ENCODE measurements at regions not wholly inside any gene's neighbourhood (a gene's known extent, or its start where the extent isn't known, plus 50 kb on each side); places are given as distances from the start of the nearest gene placed in this dataset.

DNA sequence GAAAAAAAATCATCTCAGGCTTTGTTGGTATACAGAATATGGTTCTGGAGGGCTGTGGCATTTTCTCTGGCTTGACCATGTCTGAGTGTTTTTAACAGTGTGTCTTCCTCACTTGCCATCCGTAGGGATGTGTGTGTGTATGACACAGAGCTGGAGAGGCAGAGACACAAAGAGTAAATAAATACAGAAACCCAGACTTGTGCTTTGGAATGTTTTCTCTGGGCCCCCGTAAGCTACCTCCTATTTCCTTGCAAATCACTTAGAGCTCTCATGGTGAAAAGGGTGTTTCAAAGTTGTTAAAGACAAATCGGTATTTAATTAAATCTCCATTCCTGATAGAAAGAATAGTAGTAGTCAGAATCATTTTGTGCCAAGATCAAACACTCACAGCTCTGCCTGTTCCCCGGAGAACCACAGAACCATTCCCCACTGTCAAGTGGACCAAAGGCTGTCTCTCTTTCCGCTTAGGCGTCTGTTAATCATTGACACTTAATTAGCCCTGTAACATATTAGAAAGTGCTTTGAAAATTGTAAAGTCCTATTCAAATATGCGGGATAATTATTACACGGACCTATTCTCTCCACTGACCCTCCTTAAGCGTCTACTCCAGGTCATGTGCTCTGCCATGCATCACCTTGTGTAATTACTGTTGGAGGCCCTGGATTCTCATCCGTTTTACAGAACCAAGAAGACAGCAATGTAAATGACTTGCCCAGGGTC is 313.6 kb upstream of the TLE3 start:
- TF ChIP-seq, protein P1, sequence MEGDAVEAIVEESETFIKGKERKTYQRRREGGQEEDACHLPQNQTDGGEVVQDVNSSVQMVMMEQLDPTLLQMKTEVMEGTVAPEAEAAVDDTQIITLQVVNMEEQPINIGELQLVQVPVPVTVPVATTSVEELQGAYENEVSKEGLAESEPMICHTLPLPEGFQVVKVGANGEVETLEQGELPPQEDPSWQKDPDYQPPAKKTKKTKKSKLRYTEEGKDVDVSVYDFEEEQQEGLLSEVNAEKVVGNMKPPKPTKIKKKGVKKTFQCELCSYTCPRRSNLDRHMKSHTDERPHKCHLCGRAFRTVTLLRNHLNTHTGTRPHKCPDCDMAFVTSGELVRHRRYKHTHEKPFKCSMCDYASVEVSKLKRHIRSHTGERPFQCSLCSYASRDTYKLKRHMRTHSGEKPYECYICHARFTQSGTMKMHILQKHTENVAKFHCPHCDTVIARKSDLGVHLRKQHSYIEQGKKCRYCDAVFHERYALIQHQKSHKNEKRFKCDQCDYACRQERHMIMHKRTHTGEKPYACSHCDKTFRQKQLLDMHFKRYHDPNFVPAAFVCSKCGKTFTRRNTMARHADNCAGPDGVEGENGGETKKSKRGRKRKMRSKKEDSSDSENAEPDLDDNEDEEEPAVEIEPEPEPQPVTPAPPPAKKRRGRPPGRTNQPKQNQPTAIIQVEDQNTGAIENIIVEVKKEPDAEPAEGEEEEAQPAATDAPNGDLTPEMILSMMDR (IDR thresholded peaks at IDR 0.05), result no peak
- Histone ChIP-seq H3K79me2 (no peaks in the 10 kb centered on the region), H3K9ac (no peak overlapping the region), H3K36me3 (ENCODE audit: control insufficient read depth, insufficient read depth, low read length) (no peaks in the 10 kb centered on the region), H3K27ac (no peak overlapping the region), H3K9me3 (ENCODE audit: control insufficient read depth, low read length) (no peaks in the 10 kb centered on the region), H2AFZ (no peak overlapping the region), H3K4me2 (ENCODE audit: low read length) (no peak overlapping the region), H3K27me3 (ENCODE audit: control insufficient read depth, insufficient read depth, low read length) (no peaks in the 10 kb centered on the region), H3K4me3 (ENCODE audit: low read depth, low read length) (no peak overlapping the region), H3K4me1 (peaks cover 1% of the 10 kb centered on the region)

DNA sequence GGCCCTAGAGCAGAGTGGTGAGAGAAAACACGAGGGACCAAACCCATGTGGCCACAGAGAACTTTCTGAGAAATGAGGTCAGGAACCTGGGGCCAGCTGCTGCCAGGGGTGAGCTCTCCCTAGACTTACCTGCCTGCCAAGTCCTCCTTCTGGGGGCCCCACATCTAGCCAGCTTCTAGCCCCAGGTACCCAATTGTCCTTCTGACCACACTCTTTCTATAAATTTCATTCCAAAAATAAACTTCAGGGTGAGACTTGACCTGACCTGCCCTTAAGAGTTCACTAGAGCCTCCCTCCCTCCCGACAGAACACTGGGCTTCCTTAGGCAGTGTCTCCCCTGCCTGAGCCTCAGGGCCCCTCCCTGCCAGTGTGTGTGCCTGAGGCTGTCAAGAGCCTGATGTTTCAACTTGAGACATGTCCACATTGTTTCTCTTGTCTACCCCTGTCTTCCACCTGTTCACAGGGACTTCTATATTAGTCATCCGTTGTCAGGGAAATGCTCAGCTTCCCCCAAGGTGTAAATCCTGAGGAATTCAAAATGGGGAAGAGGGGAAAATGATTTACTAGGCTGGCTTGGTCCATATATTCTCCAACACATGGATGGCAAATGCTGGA is 312.8 kb upstream of the TLE3 start:
- Histone ChIP-seq H3K27me3 (ENCODE audit: control insufficient read depth, insufficient read depth, low read length) (no peaks in the 10 kb centered on the region), H3K9me3 (ENCODE audit: control insufficient read depth, low read length) (no peaks in the 10 kb centered on the region), H3K36me3 (ENCODE audit: control insufficient read depth, insufficient read depth, low read length) (no peaks in the 10 kb centered on the region), H3K79me2 (no peaks in the 10 kb centered on the region), H3K27ac (no peak overlapping the region), H2AFZ (no peak overlapping the region), H3K9ac (no peak overlapping the region), H3K4me3 (ENCODE audit: low read depth, low read length) (no peak overlapping the region), H3K4me1 (no peaks in the 10 kb centered on the region), H3K4me2 (ENCODE audit: low read length) (no peak overlapping the region)
- TF ChIP-seq, protein P1 (IDR thresholded peaks at IDR 0.05), result no peak

DNA sequence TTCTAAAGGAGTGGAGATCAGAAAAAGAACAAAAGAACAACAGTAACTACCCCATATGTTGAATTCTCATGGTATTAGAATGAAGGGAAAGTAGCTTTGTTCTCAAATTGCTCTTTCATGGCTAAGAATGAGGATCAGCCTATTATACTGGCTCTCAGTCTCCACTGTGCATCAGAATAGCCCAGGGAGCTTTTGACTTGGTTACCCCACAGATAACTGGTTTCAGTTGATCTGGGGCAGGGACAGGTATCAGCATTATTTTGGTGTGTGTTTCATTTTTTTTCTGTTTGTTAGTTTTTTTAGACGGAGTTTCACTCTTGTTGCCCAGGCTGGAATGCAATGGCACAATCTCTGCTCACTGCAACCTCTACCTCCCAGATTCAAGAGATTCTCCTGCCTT is 311.7 kb upstream of the TLE3 start:
- Histone ChIP-seq H3K4me2 (ENCODE audit: low read length) (no peak overlapping the region), H3K36me3 (ENCODE audit: control insufficient read depth, insufficient read depth, low read length) (no peaks in the 10 kb centered on the region), H3K27ac (no peak overlapping the region), H3K9me3 (ENCODE audit: control insufficient read depth, low read length) (no peaks in the 10 kb centered on the region), H3K79me2 (no peaks in the 10 kb centered on the region), H2AFZ (no peak overlapping the region), H3K4me3 (ENCODE audit: low read depth, low read length) (no peak overlapping the region), H3K4me1 (no peaks in the 10 kb centered on the region), H3K9ac (no peak overlapping the region), H3K27me3 (ENCODE audit: control insufficient read depth, insufficient read depth, low read length) (no peaks in the 10 kb centered on the region)
- TF ChIP-seq, protein P1 (IDR thresholded peaks at IDR 0.05), result no peak

DNA sequence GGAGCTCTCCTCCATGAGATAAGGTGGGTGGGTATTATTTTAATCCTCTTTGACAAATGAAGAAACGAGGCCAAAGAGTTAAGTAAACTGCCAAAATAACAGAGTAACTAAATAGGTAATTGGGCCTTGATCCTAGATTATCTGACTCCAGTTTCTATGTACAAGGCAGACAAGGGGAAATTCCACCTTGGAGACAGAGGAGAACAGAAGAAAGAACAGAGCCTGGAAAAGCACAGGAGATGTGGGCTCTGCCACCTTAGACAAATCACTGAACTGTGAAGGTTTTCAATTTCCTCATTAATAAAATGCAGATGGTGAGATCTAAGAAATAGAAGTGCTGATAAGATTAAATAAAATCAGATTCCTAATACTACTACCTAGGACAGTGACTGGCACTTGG is 310.2 kb upstream of the TLE3 start:
- H3K79me2 ChIP-seq, result no peaks in the 10 kb centered on the region
- no peak overlapping the region for H3K27ac ChIP-seq
- no peaks in the 10 kb centered on the region for H3K36me3 ChIP-seq (ENCODE audit: control insufficient read depth, insufficient read depth, low read length)
- TF ChIP-seq, protein P1 (IDR thresholded peaks at IDR 0.05), result no peak
- H3K4me1 ChIP-seq, result no peaks in the 10 kb centered on the region
- H3K9me3 ChIP-seq (ENCODE audit: control insufficient read depth, low read length), result no peaks in the 10 kb centered on the region
- H3K27me3 ChIP-seq (ENCODE audit: control insufficient read depth, insufficient read depth, low read length), result no peaks in the 10 kb centered on the region
- H3K4me2 ChIP-seq (ENCODE audit: low read length), result no peak overlapping the region
- H3K9ac ChIP-seq, result no peak overlapping the region
- no peak overlapping the region for H3K4me3 ChIP-seq (ENCODE audit: low read depth, low read length)
- H2AFZ ChIP-seq, result no peak overlapping the region

DNA sequence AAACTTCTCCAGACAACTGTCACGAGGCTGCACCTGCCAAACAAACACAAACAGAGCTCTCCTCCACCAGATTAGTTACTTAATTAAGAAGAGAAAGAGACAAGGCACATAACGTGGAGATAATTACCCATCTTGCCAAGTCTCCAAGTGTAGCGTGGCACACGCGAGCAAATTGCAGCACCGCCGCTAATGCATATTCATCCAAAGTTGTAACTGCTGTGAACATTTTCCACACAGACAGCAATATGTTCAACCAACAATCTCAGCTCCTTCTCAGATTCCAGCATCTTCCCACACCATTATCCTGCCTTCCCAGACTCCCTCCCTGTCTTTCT is 309.6 kb upstream of the TLE3 start:
- TF ChIP-seq, protein P1 (IDR thresholded peaks at IDR 0.05), result no peak
- no peak overlapping the region for H2AFZ ChIP-seq
- no peak overlapping the region for H3K4me3 ChIP-seq (ENCODE audit: low read depth, low read length)
- no peaks in the 10 kb centered on the region for H3K27me3 ChIP-seq (ENCODE audit: control insufficient read depth, insufficient read depth, low read length)
- H3K27ac ChIP-seq, result no peak overlapping the region
- no peaks in the 10 kb centered on the region for H3K9me3 ChIP-seq (ENCODE audit: control insufficient read depth, low read length)
- no peaks in the 10 kb centered on the region for H3K36me3 ChIP-seq (ENCODE audit: control insufficient read depth, insufficient read depth, low read length)
- no peaks in the 10 kb centered on the region for H3K4me1 ChIP-seq
- H3K79me2 ChIP-seq, result no peaks in the 10 kb centered on the region
- no peak overlapping the region for H3K4me2 ChIP-seq (ENCODE audit: low read length)
- no peak overlapping the region for H3K9ac ChIP-seq

Measured in parathyroid adenoma (tissue), 2 donors.